Adrenal gland (tissue), 9 donors: ENCODE measurements at regions not wholly inside any gene's neighbourhood (a gene's known extent, or its start where the extent isn't known, plus 50 kb on each side); places are given as distances from the start of the nearest gene placed in this dataset.

Experiments
- DNase-seq, 7 donors: peaks; one replicate each; pipeline ENCODE4 v3.0.0-alpha.2; 2019 to 2020
- H3K27ac ChIP-seq, 5 donors: fragments of 200-600 bp; sonication (generic) in 4 of 5; 1 replicate in 3 of 5; 2 replicates in 2 of 5; pipeline versions ENCODE4 v1.5.1 to v1.8.0; 2016 to 2020; ENCODE audit warnings: mild to moderate bottlenecking in 1 of 5
- H3K27me3 ChIP-seq: fragments of 200-600 bp; 2 replicates; pipeline ENCODE4 v1.8.0; 2021
- H3K36me3 ChIP-seq, 2 donors: fragments of 200-600 bp; replicated peaks in 1 of 2; 1 replicate in 1 of 2; 2 replicates in 1 of 2; pipeline versions ENCODE4 v1.5.1 to v1.8.0; 2018 to 2022
- H3K4me1 ChIP-seq, 2 donors: fragments of 200-600 bp; replicated peaks in 1 of 2; 1 replicate in 1 of 2; 2 replicates in 1 of 2; pipeline versions ENCODE4 v1.5.1 to v1.8.0; 2018 to 2021
- H3K4me3 ChIP-seq, 4 donors: fragments of 200-600 bp; sonication (generic) in 3 of 4; one replicate each; pipeline ENCODE4 v1.5.1; 2016 to 2018
- H3K9me3 ChIP-seq, 3 donors: fragments of 200-600 bp; sonication (generic) in 1 of 3; replicated peaks in 1 of 3; 1 replicate in 2 of 3; 2 replicates in 1 of 3; pipeline versions ENCODE4 v1.5.1 to v1.8.0; 2016 to 2021
- CTCF ChIP-seq, 6 experiments: fragments of 450-650 bp in 4 of 6; fragments of 200-600 bp in 2 of 6; sonication (generic) in 1 of 6; IDR thresholded peaks; 1 replicate in 5 of 6; 2 replicates in 1 of 6; pipeline versions ENCODE4 v1.5.1 to v1.8.0; 2016 to 2021; ENCODE audit warnings: antibody characterized with exemption in 6 of 6, mild to moderate bottlenecking in 2 of 6, moderate library complexity in 1 of 6
- POLR2A ChIP-seq, 2 donors: fragments of 450-650 bp; IDR thresholded peaks; one replicate each; pipeline ENCODE4 v1.6.1; 2017; ENCODE audit warnings: antibody characterized with exemption in 2 of 2, mild to moderate bottlenecking in 2 of 2, moderate library complexity in 1 of 2
- WGBS, 4 donors: extraction: QIAGEN DNeasy Blood & Tissue Kit in 2 of 4; methylation state at CpG; one replicate each; pipeline versions ENCODE4 v1.1.5 to v1.1.7; 2013 to 2017; 5-methylcytosine and 5-hydroxymethylcytosine counted together
- intact Hi-C, 2 donors: fragments of 100-400 bp; cut with DNase I; formaldehyde crosslinking; loops; one replicate each; pipeline versions ENCODE4 v1.14.1 to v1.15.0; 2022 to 2023
- donor health status: healthy with polysubstance abuse.
- donor health status: Bipolar disorder and iron deficiency.
- donor health status: DM: yes; HTN: yes; CAD: no.
- donor health status: DM: no; HTN: no; CAD: no.
- donor health status: DM: no; HTN: no; CAD: no.

- intact Hi-C loops = loop anchor here in 1 of 2 donors (5.0 kb wide), 1 partner anchor 39 kb away; no protein-coding TSS in a partner anchor
- Histone ChIP-seq H3K9me3 (no peaks in the 10 kb centered on the region), H3K36me3 (no peaks in the 10 kb centered on the region), H3K27ac (no peak overlapping the region), H3K4me3 (no peak overlapping the region), H3K27me3 (no peaks in the 10 kb centered on the region), H3K4me1 (no peaks in the 10 kb centered on the region)
- no peak for DNase-seq
- TF ChIP-seq POLR2A (IDR thresholded peaks at IDR 0.05) (no peak), CTCF (IDR thresholded peaks at IDR 0.05) (no peak)
- WGBS, 4 donors = 89 to 92% (median 90%) methylated on average over 6 to 12 of the region's 12 CpGs
Measured at GRCh38 chr16:11471548-11471947, 115.2 kb downstream of the LITAF start.

GRCh38 chr16:11472410-11472809 is 114.3 kb downstream of the LITAF start:
- Histone ChIP-seq H3K27me3 (no peaks in the 10 kb centered on the region), H3K27ac (no peak overlapping the region), H3K4me1 (no peaks in the 10 kb centered on the region), H3K36me3 (no peaks in the 10 kb centered on the region), H3K9me3 (no peaks in the 10 kb centered on the region), H3K4me3 (no peak overlapping the region)
- 76 to 98% (median 92%) methylated on average over 4 of the region's 4 CpGs for WGBS, 4 donors
- TF ChIP-seq POLR2A (IDR thresholded peaks at IDR 0.05) = no peak
- TF ChIP-seq CTCF (IDR thresholded peaks at IDR 0.05) = no peak
- intact Hi-C loops = loop anchor here in 1 of 2 donors (5.0 kb wide), 1 partner anchor 40 kb away; no protein-coding TSS in a partner anchor
- no peak for DNase-seq

GRCh38 chr16:11472851-11473250 is 113.9 kb downstream of the LITAF start:
- intact Hi-C loops = loop anchor here in 1 of 2 donors (5.0 kb wide), 1 partner anchor 41 kb away; no protein-coding TSS in a partner anchor
- Histone ChIP-seq H3K4me3 (no peak overlapping the region), H3K36me3 (no peaks in the 10 kb centered on the region), H3K27me3 (no peaks in the 10 kb centered on the region), H3K9me3 (no peaks in the 10 kb centered on the region), H3K27ac (no peak overlapping the region), H3K4me1 (no peaks in the 10 kb centered on the region)
- 85 to 91% (median 88%) methylated on average over 9 of the region's 9 CpGs for whole genome bisulfite sequencing, 4 donors
- no peak for DNase-seq
- TF ChIP-seq CTCF (IDR thresholded peaks at IDR 0.05) (no peak), POLR2A (IDR thresholded peaks at IDR 0.05) (no peak)

- DNase-seq = no peak
- no peaks in the 10 kb centered on the region for H3K36me3 ChIP-seq
- no peaks in the 10 kb centered on the region for H3K27me3 ChIP-seq
- no peaks in the 10 kb centered on the region for H3K4me1 ChIP-seq
- intact Hi-C loops = loop anchor here in 1 of 2 donors (5.0 kb wide), 1 partner anchor 41 kb away; no protein-coding TSS in a partner anchor
- no peak for TF ChIP-seq CTCF (IDR thresholded peaks at IDR 0.05)
- no peak for TF ChIP-seq POLR2A (IDR thresholded peaks at IDR 0.05)
- H3K4me3 ChIP-seq = no peak overlapping the region
- no peaks in the 10 kb centered on the region for H3K9me3 ChIP-seq
- no peak overlapping the region for H3K27ac ChIP-seq
- WGBS, 4 donors = 71 to 94% (median 77%) methylated on average over 10 of the region's 10 CpGs
Measured at GRCh38 chr16:11473728-11474127, 113.0 kb downstream of the LITAF start.
